ENCODE measurements at regions not wholly inside any gene's neighbourhood (a gene's known extent, or its start where the extent isn't known, plus 50 kb on each side); places are given as distances from the start of the nearest gene placed in this dataset.
"Not testable (repeated sequence)": the region's sequence is repeated elsewhere in the genome, so short reads cannot be mapped to it uniquely, and the experiment has no call there.

- no peak for DNase-seq (ENCODE audit: low read depth)
Measured at GRCh38 chr20:41784209-41784958, 166.2 kb upstream of the CHD6 start.

GRCh38 chr20:41783423-41784208 is 165.4 kb upstream of the CHD6 start:
- no peak for DNase-seq (ENCODE audit: low read depth)

GRCh38 chr20:41782730-41783406 is 164.7 kb upstream of the CHD6 start:
- no peak for DNase-seq (ENCODE audit: low read depth)

GRCh38 chr20:41782255-41782654 is 164.1 kb upstream of the CHD6 start:
- no peak for DNase-seq (ENCODE audit: low read depth)

- no peak for DNase-seq (ENCODE audit: low read depth)
Measured at GRCh38 chr20:41776421-41776820, 158.2 kb upstream of the CHD6 start.

- DNase-seq (ENCODE audit: low read depth), result no peak
Measured at GRCh38 chr20:41774291-41774690, 156.1 kb upstream of the CHD6 start.

GRCh38 chr20:41770965-41771364 is 152.8 kb upstream of the CHD6 start:
- no peak for DNase-seq (ENCODE audit: low read depth)

GRCh38 chr20:41770427-41770826 is 152.2 kb upstream of the CHD6 start:
- DNase-seq (ENCODE audit: low read depth), result no peak

- no peak for DNase-seq (ENCODE audit: low read depth)
Measured at GRCh38 chr20:41769592-41770018, 151.4 kb upstream of the CHD6 start.

- DNase-seq (ENCODE audit: low read depth), result no peak
Measured at GRCh38 chr20:41750137-41750536, 132.0 kb upstream of the CHD6 start.

GRCh38 chr20:41748756-41749582 is 130.8 kb upstream of the CHD6 start:
- no peak for DNase-seq (ENCODE audit: low read depth)

GRCh38 chr20:41748051-41748450 is 129.9 kb upstream of the CHD6 start:
- DNase-seq (ENCODE audit: low read depth), result no peak

- no peak for DNase-seq (ENCODE audit: low read depth)
Measured at GRCh38 chr20:41747226-41747625, 129.0 kb upstream of the CHD6 start.

- DNase-seq (ENCODE audit: low read depth), result no peak
Measured at GRCh38 chr20:41746635-41747034, 128.5 kb upstream of the CHD6 start.

GRCh38 chr20:41738604-41739206 is 120.5 kb upstream of the CHD6 start:
- DNase-seq (ENCODE audit: low read depth), result no peak

- DNase-seq (ENCODE audit: low read depth), result no peak
Measured at GRCh38 chr20:41735949-41736348, 117.8 kb upstream of the CHD6 start.

- peak; percentile 7 for DNase-seq (ENCODE audit: low read depth)
Measured at GRCh38 chr20:41734506-41734945, 116.3 kb upstream of the CHD6 start.

GRCh38 chr20:41733151-41733550 is 115.0 kb upstream of the CHD6 start:
- no peak for DNase-seq (ENCODE audit: low read depth)

GRCh38 chr20:41731198-41731597 is 113.0 kb upstream of the CHD6 start:
- DNase-seq (ENCODE audit: low read depth), result not testable (repeated sequence)

- not testable (repeated sequence) for DNase-seq (ENCODE audit: low read depth)
Measured at GRCh38 chr20:41727681-41728080, 109.5 kb upstream of the CHD6 start.

GRCh38 chr20:41726727-41727126 is 108.5 kb upstream of the CHD6 start:
- DNase-seq (ENCODE audit: low read depth), result no peak
